Epithelial cell of proximal tubule (primary cell): ENCODE measurements at regions not wholly inside any gene's neighbourhood (a gene's known extent, or its start where the extent isn't known, plus 50 kb on each side); places are given as distances from the start of the nearest gene placed in this dataset.

Experiments used
- DNase-seq: peaks from one replicate; pipeline ENCODE4 v3.0.0-alpha.2; 2011; ENCODE audit warnings: low read depth
- H3K4me3 ChIP-seq: 2 replicates; pipeline ENCODE4 v1.5.1; 2011; ENCODE audit warnings: low read depth, mild to moderate bottlenecking, low read length
- TF ChIP-seq, protein P1 (sequence below): conservative IDR thresholded peaks from 2 replicates; pipeline ENCODE4 v1.5.1; 2012; ENCODE audit warnings: low read depth, mild to moderate bottlenecking, low read length

- H3K4me3 ChIP-seq: no peak overlapping the region
- DNase-seq: no peak
- TF ChIP-seq, protein P1, sequence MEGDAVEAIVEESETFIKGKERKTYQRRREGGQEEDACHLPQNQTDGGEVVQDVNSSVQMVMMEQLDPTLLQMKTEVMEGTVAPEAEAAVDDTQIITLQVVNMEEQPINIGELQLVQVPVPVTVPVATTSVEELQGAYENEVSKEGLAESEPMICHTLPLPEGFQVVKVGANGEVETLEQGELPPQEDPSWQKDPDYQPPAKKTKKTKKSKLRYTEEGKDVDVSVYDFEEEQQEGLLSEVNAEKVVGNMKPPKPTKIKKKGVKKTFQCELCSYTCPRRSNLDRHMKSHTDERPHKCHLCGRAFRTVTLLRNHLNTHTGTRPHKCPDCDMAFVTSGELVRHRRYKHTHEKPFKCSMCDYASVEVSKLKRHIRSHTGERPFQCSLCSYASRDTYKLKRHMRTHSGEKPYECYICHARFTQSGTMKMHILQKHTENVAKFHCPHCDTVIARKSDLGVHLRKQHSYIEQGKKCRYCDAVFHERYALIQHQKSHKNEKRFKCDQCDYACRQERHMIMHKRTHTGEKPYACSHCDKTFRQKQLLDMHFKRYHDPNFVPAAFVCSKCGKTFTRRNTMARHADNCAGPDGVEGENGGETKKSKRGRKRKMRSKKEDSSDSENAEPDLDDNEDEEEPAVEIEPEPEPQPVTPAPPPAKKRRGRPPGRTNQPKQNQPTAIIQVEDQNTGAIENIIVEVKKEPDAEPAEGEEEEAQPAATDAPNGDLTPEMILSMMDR: no peak
Observed at GRCh38 chr1:168963601-168964000, 142.9 kb upstream of the ATP1B1 start.

DNA sequence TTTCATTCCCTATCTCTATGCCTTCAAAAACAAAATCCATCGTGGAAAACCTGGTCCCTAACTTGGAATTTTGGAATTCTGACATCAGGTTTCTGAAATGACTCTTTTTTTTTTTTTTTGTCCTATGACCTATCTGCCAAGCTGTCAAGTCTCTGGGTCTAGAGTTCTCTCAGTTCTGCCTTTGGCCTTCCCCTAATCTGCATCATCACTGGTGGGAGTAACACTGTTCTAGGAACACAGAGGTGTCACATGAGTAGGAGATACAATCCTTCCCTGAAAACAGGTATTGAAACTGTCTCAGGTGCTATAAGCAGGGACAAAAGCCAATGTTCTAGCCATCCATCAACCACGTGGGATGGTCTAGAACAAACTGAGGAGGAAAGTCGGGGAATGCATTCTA lies 142.0 kb upstream of the ATP1B1 start:
- TF ChIP-seq, protein P1: no peak
- no peak overlapping the region for H3K4me3 ChIP-seq
- no peak for DNase-seq

GRCh38 chr1:168966217-168966616 lies 140.3 kb upstream of the ATP1B1 start:
- H3K4me3 ChIP-seq: no peak overlapping the region
- no peak for DNase-seq
- TF ChIP-seq, protein P1: no peak

- TF ChIP-seq, protein P1: no peak
- DNase-seq: no peak
- no peak overlapping the region for H3K4me3 ChIP-seq
Observed at GRCh38 chr1:168966636-168967035, 139.9 kb upstream of the ATP1B1 start.

GRCh38 chr1:168970926-168971659 lies 135.4 kb upstream of the ATP1B1 start:
- H3K4me3 ChIP-seq: no peak overlapping the region
- TF ChIP-seq, protein P1: no peak
- DNase-seq: no peak

DNA sequence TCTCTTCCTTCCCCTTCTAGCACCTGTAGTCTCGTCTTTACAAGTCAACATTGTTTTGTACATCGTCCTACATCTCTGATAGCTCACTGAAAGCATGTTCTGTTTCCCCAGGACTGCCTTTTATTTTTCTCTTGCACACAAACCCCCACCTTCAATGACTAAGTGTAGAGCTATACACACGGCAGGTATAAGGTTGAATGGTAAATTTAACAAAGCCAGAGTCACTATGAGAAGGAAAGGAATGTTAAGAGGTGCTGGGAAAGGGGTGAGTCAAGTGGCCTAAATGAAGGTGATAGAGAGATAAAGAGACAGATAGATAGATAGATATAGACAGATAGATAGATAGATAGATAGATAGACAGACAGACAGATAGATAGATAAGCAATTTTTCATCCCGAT lies 134.3 kb upstream of the ATP1B1 start:
- no peak for DNase-seq
- TF ChIP-seq, protein P1: no peak
- no peak overlapping the region for H3K4me3 ChIP-seq

DNA sequence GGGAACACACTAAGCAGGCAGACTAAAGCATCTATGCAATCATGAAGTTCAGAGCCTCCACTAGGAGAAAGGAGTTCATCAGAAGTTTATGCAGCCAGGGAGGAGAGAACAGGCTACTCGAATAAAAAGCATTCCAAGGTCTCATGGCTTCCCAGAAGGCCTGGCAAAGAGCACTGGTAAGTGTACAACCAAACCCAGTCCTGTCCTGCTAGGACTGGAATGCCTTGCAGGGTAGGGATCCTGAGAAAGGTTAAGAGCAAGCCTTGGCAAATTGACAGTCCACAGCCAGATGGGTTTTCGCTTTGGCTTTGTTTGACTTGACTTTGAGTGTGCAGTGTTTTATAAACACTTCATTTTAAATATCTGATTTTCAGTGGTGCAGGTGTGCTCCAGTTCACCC lies 133.6 kb upstream of the ATP1B1 start:
- DNase-seq: no peak
- TF ChIP-seq, protein P1: no peak

More for the DNA sequence above, 133.6 kb upstream of the ATP1B1 start:
- no peak overlapping the region for H3K4me3 ChIP-seq
